ENCODE measurements at regions not wholly inside any gene's neighbourhood (a gene's known extent, or its start where the extent isn't known, plus 50 kb on each side); places are given as distances from the start of the nearest gene placed in this dataset.

- ChIA-PET POLR2A (no interaction called here), CTCF (no interaction called here)
- Mint-ChIP-seq H3K36me3 (ENCODE audit: insufficient read depth, unreplicated experiment) (no peaks in the 10 kb centered on the region), H3K27me3 (ENCODE audit: insufficient read depth, unreplicated experiment) (no peaks in the 10 kb centered on the region), H3K4me3 (ENCODE audit: unreplicated experiment) (no peak overlapping the region), H3K9me3 (ENCODE audit: unreplicated experiment) (no peaks in the 10 kb centered on the region), H3K27ac (ENCODE audit: unreplicated experiment) (no peak overlapping the region), H3K4me1 (ENCODE audit: low read depth, unreplicated experiment) (no peaks in the 10 kb centered on the region)
- Histone ChIP-seq H3K4me3 (ENCODE audit: low read depth, low read length) (no peak overlapping the region), H3K4me1 (no peaks in the 10 kb centered on the region), H3K27me3 (replicated peaks; ENCODE audit: control insufficient read depth, insufficient read depth, low read length) (no peaks in the 10 kb centered on the region), H3K36me3 (ENCODE audit: control insufficient read depth, insufficient read depth, low read length) (no peaks in the 10 kb centered on the region), H3K9me3 (no peaks in the 10 kb centered on the region)
- TF ChIP-seq CTCF (IDR thresholded peaks at IDR 0.05; ENCODE audit: insufficient read depth in 1 of 2, low read depth in 1 of 2, low read length in 1 of 2, severe bottlenecking in 1 of 2, unreplicated experiment in 1 of 2), result no peak
- intact Hi-C loops (cut with micrococcal nuclease; ENCODE audit: unreplicated experiment), result no loop called here
- no TSS peak for BruUV-seq (replicated peaks)
- no peak for DNase-seq
These were observed 120.5 kb upstream of the SORBS2 start for GRCh38 chr4:185932491-185932890.

- TF ChIP-seq CTCF (IDR thresholded peaks at IDR 0.05; ENCODE audit: insufficient read depth in 1 of 2, low read depth in 1 of 2, low read length in 1 of 2, severe bottlenecking in 1 of 2, unreplicated experiment in 1 of 2), result no peak
- Histone ChIP-seq H3K4me1 (no peaks in the 10 kb centered on the region), H3K27me3 (replicated peaks; ENCODE audit: control insufficient read depth, insufficient read depth, low read length) (no peaks in the 10 kb centered on the region), H3K9me3 (no peaks in the 10 kb centered on the region), H3K36me3 (ENCODE audit: control insufficient read depth, insufficient read depth, low read length) (no peaks in the 10 kb centered on the region), H3K4me3 (ENCODE audit: low read depth, low read length) (no peak overlapping the region)
- no peak for DNase-seq
- ChIA-PET CTCF (no interaction called here), POLR2A (no interaction called here)
- no peaks in the 10 kb centered on the region for H3K36me3 Mint-ChIP-seq (ENCODE audit: insufficient read depth, unreplicated experiment)
- no peaks in the 10 kb centered on the region for H3K4me1 Mint-ChIP-seq (ENCODE audit: low read depth, unreplicated experiment)
- H3K4me3 Mint-ChIP-seq (ENCODE audit: unreplicated experiment), result no peak overlapping the region
- H3K9me3 Mint-ChIP-seq (ENCODE audit: unreplicated experiment), result no peaks in the 10 kb centered on the region
- H3K27ac Mint-ChIP-seq (ENCODE audit: unreplicated experiment), result no peak overlapping the region
- BruUV-seq (replicated peaks), result no TSS peak
- intact Hi-C loops (cut with micrococcal nuclease; ENCODE audit: unreplicated experiment), result no loop called here
- no peaks in the 10 kb centered on the region for H3K27me3 Mint-ChIP-seq (ENCODE audit: insufficient read depth, unreplicated experiment)
These were observed 121.1 kb upstream of the SORBS2 start for GRCh38 chr4:185933078-185933581.

GRCh38 chr4:185936650-185937376 lies 124.8 kb upstream of the SORBS2 start:
- CTCF ChIA-PET, result no interaction called here
- no peak for DNase-seq
- Histone ChIP-seq H3K36me3 (ENCODE audit: control insufficient read depth, insufficient read depth, low read length) (no peaks in the 10 kb centered on the region), H3K4me3 (ENCODE audit: low read depth, low read length) (no peak overlapping the region), H3K9me3 (no peaks in the 10 kb centered on the region), H3K4me1 (no peaks in the 10 kb centered on the region), H3K27me3 (replicated peaks; ENCODE audit: control insufficient read depth, insufficient read depth, low read length) (no peaks in the 10 kb centered on the region)
- BruUV-seq (replicated peaks), result no TSS peak
- H3K27me3 Mint-ChIP-seq (ENCODE audit: insufficient read depth, unreplicated experiment), result no peaks in the 10 kb centered on the region
- H3K36me3 Mint-ChIP-seq (ENCODE audit: insufficient read depth, unreplicated experiment), result no peaks in the 10 kb centered on the region
- TF ChIP-seq CTCF (IDR thresholded peaks at IDR 0.05; ENCODE audit: insufficient read depth in 1 of 2, low read depth in 1 of 2, low read length in 1 of 2, severe bottlenecking in 1 of 2, unreplicated experiment in 1 of 2), result no peak
- POLR2A ChIA-PET, result no interaction called here
- no peak overlapping the region for H3K4me3 Mint-ChIP-seq (ENCODE audit: unreplicated experiment)
- H3K9me3 Mint-ChIP-seq (ENCODE audit: unreplicated experiment), result no peaks in the 10 kb centered on the region
- intact Hi-C loops (cut with micrococcal nuclease; ENCODE audit: unreplicated experiment), result no loop called here
- no peaks in the 10 kb centered on the region for H3K4me1 Mint-ChIP-seq (ENCODE audit: low read depth, unreplicated experiment)
- H3K27ac Mint-ChIP-seq (ENCODE audit: unreplicated experiment), result no peak overlapping the region
